HG03442 (cell line): ENCODE measurements at regions not wholly inside any gene's neighbourhood (a gene's known extent, or its start where the extent isn't known, plus 50 kb on each side); places are given as distances from the start of the nearest gene placed in this dataset.
"Not testable (repeated sequence)": the region's sequence is repeated elsewhere in the genome, so short reads cannot be mapped to it uniquely, and the experiment has no call there.

Source experiments
- ATAC-seq: cut with Tn5 transposase; IDR thresholded peaks from one replicate; pipeline ENCODE4 v1.9.1; 2021; ENCODE audit warnings: mild to moderate bottlenecking, moderate library complexity; ENCODE audit not compliant: unreplicated experiment

DNA sequence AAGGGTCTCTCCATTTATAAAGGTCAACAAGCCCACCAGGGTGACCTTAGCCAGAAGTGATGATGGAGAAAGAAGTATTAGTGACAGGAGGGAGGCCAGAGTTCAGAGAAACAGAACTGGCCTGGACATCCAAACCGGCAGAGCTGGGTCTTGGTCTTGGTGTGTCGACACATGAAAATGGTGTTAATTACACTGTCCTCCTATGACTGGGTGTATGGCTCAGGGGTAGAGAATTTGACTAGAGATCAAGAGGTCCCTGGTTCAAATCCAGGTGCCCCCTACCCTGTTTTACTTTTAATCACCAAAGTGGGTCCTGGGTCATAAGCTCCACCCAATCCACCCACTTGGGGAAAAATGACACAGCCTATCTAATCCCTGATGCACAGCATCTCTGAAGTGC lies 110.6 kb upstream of the ZNF746 start:
- no peak for ATAC-seq

DNA sequence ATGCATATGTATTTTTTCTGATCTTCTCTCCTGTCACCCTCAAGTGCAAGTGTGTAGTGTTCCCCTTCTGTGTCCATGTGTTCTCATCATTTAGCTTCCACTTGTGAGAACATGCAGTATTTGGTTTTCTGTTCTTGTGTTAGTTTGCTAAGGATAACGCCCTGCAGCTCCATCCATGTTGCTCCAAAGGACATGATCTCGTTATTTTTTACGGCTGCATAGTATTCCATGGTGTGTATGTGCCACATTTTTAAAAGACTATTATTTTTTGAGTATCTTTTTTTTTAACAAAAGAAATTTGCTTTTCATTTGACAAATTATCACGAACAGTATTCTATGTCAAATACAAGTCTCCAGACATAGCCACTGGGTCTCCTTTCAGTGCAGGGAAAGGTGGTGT lies 110.1 kb upstream of the ZNF746 start:
- ATAC-seq = no peak

DNA sequence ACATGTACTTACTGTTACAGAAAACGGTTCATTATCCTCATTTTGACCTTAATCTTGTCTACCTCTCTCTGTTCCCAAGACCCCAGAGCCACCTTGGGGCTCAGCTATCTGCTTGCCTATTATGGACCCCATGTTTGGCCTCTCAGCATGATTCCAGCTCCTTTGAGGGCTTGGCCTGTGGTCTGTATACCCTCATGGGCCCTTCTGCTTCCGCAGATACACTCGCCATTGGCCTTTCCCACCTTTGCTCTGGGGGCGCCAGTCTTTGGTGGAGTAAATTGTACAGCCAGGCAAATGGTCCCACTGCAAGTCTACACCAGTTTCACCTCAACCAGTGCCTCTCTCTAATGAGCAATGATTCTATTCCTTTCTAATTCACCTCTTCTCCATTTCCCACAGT lies 109.2 kb upstream of the ZNF746 start:
- ATAC-seq = no peak

DNA sequence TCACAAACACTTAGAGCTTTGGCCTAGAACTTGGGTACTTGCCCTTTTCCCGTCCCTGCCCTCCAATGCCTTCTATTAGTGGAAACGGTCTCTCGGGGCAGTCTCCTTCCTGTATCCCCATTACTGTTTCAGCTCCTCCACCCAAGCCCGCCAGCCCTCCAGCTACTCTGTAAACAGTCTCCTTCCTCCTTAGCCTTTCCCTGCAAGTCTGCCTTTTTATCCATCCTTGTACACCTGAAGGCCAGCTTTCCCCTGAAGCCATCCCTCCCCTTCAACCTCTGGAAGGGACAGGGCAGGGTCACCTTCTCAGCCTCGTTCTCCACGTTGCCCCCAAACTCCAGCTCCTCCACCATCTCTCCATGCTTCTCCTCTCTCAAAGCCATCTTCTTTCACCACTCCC lies 108.1 kb upstream of the ZNF746 start:
- no peak for ATAC-seq

DNA sequence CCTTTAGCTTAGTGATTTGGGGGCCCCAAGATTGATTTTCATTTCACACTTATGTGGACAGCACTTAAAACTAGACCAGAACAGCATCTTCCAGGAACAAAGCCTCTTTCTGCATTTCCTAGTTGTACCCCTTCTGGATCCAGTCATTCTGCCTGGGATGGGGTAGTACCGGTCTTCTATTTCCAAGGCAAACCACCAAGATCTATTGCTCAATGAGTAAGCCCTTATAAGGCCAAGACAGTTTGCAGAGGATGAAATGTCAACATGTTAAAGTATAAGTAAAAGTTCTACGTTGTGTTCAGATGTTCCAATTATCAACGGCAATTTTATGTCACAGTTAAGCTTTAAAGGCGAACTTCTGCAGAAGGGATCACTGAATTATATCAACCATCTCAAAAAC lies 106.9 kb upstream of the ZNF746 start:
- no peak for ATAC-seq

DNA sequence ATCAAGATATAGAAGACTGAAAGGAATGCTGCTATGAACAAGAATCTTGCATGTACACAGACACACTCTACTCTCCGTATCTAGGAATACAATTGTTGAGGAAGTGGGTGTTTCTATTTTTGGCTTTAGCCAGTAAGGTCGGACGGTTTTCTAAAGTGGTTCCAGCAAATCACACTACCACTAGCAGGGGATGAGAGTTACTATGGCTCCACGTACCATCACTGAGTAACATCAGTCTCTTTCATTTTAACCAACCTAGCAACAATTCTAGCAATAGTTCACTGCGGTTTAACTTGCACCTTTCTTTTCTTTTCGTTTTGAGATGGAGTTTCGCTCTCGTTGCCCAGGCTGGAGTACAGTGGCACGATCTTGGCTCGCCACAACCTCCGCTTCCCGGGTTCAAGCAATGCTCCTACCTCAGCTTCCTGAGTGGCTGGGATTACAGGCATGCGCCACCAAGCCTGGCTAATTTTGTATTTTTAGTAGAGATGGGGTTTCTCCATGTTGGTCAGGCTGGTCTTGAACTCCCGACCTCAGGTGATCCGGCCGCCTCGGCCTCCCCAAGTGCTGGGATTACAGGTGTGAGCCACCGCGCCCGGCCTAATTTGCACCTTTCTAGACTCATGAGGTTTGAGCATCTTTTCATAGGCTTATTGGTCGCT lies 103.2 kb upstream of the ZNF746 start:
- ATAC-seq = peak; percentile 96

DNA sequence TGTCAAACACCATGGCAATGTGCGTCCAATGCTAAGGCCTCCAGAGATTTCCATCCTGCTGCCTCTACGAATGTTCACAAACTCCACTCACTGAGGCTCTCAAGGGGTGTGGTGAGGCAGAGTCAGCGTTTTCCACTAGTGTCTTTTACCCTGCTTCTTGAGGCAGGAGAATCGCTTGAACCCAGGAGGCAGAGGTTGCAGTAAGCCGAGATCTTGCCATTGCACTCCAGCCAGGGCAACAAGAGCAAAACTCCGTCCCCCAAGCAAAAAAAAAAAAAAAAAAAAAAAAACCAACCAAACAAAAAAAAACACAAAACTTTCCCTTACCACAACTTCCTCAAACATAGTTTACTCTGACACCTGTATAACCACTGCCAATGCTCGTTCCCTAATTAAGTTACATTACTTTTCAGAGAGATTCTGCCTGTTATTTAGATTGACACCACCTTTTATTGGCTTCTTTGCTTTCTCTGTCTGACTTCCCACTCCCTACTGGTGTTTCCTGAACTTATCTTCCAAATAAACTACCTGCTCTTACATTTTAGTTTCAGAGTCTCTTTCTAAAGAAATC lies 102.1 kb upstream of the ZNF746 start:
- peak; percentile 26 for ATAC-seq

DNA sequence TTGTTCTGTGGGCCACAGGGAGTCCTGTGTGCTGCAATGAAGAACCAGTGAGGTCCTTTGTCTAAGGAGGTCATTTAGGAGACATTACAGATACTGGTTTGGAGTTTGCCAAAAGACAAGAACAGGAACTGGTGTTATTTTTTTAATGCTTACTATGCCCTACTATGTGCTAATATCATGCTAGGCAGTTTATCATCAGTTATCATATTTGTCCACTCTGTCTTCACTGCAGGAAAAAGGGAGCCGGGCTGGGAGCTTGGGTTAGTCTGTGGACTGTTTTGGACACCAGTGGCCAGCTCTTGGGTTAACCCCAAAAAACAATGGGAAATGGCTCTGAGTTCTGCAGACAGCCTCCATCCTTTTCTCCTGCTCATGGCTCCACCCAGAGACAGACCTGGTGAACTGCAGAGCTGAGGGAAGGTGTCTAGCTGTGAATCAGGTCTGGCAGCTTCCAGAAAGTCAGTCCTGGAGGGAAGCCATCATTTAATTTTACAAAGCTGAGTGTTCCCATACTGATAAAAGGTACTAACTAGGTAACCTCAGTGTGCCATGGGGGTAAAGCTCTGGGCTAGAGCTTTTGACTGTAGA lies 101.2 kb upstream of the ZNF746 start:
- ATAC-seq = peak; percentile 27

DNA sequence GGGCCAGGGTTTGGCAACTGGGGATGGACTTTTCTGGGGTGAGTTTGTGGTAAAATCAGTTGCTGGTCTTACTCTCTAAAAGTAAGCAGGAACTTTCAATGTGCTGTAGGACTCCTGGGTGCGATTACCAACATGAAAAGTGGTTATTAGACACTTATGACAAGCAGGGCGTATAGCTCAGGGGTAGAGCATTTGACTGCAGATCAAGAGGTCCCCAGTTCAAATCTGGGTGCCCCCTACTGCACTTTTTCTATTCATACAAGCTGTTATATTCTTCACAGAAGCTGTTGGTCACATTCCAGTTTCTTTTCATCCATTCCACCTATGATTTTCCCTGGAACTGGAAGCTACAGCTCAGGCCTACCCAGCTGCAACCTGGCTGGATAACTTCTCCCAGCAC lies 100.2 kb upstream of the ZNF746 start:
- ATAC-seq = not testable (repeated sequence)

DNA sequence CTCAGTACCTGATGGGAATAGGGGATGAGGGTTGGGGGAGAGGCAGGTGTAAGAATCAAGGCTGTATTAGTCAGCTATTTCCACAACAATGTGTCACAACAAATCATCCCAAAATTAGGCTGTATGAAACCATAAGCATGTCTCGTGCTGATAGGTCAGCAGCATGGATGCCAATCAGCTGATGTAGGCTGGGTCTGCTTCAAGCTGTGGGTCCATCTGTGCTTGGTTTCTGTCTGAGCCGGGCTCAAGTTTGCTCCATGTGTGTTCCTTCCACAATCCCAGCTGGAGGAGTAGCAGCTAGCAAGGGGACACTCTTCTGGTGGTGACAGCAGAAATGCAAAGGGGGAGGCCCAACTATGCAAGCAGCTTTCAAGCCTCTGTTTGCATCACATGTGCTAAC lies 97.9 kb upstream of the ZNF746 start:
- no peak for ATAC-seq

DNA sequence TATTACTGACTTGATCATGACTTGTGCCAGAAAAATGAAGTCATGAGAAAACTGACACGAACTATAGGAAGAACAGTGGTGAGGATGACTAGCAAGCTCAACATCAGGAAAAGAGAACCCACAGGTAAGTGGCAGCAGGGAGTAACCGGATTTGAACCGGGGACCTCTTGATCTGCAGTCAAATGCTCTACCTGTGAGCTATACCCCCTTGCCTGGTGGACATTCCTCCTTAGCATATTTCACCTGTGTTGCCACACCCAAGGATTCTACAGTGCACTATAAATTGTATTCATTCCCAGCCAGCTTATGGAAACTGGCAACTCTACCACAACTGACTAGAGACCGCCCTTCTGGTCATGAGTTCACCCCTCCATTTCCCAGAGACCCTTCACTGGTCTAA lies 97.5 kb upstream of the ZNF746 start:
- ATAC-seq = no peak

DNA sequence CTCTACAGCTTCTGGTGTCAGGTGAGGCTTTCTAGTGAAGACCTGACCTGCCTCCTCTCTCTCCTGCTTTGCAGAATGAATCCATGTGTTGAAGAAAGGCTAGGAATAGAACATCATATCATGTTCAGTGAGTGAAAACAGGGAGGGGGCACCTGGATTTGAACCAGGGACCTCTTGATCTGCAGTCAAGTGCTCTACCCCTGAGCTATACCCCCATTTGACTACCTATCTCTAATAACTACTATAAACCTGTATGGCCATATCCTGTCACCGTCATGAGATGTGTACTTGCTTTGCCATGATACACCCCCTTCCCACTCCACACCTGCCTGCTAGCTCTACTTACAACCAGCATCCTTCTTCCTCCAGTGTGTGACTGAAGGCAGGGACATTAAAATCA lies 91.3 kb upstream of the ZNF746 start:
- ATAC-seq = no peak

DNA sequence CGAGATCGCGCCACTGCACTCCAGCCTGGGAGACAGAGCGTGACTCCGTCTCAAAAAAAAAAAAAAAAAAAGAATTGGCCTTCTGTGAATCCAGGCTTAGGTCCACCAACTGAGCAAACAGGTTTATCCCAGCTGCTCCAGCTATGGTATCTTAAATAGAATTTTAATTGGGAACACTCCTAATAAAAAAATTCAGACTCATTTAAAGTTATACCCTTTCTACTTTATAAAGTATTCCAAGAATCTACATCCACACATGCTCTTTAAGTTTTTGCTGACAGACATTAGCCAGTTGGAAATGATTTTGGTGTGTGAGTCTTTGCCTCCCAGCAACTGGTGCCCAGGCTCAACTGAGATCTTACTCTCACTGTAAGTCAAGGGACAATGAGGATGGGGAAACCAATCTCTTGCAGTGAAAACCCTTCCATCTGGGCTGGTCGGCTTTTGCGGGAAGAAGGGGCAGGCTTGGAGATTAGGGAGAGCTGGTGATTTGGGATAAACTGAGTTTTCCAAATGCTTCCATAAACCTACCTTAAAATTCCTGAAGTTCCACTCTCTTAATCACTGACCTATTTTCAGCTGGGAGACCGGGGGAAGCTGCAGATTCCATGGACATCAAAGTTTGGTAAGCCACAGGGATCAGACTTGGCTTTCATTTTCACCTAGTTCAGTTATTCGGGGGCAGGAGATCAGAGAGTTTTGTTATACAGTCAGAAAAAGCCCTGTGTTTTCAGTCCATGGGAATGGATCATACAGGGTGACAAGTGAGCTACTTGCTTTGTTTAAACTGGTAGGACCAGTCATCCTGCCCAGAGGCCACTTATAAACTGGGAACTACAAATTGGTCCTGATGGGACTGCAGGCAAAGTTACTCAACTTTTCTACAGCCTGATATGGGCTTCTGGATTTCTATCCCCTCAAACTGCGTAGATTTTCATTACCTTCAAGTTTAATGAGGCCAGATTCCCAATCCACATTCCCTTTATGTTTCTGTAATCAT lies 89.3 kb upstream of the ZNF746 start:
- no peak for ATAC-seq

DNA sequence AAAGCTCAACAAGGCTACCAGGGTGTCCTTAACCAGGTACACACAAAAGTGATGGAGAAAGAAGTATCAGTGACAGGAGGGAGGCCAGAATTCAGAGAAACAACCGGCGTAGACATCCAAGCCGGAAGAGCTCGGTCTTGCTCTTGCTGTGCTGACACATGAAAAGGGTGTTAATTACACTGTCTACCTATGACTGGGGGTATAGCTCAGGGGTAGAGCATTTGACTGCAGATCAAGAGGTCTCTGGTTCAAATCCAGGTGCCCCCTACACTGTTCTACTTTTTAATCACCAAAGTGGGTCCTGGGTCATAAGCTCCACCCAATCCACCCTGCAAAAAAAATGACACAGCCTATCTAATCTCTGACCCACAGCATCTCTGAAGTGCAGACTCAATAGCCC lies 86.9 kb upstream of the ZNF746 start:
- ATAC-seq = no peak

DNA sequence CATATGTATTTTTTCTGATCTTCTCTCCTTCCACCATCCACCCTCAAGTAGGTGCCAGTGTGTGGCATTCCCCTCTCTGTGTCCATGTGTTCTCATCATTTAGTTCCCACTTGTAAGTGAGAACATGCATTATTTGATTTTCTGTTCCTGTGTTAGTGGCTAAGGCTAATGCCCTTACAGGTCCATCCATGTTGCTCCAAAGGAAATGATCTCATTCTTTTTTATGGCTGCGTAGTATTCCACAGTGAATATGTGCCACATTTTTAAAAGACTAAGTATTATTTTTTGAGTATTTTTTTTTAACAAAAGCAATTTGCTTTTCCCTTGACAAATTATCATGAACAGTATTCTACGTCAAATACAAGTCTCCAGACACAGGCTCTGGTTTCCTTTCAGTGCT lies 86.4 kb upstream of the ZNF746 start:
- no peak for ATAC-seq

DNA sequence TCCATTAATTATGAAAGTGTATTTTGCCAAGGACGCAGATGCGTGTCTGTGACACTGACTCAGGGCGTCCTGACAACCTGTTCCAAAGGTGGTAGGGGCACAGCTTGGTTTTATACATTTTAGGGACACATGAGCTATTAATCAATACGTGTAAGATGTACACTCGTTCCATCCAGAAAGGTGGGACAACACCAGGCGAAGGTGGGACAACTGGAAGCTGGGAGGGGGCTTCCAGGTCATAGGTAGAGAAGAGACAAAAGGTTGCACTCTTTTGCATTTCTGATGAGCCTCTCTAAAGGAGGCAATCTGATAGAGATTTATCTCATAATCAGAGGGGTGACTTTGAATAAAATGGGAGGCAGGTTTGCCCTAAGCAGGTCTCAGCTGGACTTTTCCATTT lies 82.7 kb upstream of the ZNF746 start:
- no peak for ATAC-seq

DNA sequence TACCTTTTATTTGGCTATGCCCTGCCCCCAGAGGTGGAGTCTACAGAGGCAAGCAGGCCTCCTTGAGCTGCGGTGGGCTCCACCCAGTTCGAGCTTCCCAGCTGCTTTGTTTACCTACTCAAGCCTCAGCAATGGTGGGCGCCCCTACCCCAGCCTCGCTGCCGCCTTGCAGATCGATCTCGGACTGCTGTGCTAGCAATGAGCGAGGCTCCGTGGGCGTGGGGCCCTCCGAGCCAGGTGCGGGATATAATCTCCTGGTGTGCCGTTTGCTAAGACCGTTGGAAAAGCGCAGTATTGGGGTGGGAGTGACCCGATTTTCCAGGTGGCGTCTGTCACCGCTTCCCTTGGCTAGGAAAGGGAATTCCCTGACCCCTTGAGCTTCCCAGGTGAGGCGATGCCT lies 81.8 kb upstream of the ZNF746 start:
- not testable (repeated sequence) for ATAC-seq

DNA sequence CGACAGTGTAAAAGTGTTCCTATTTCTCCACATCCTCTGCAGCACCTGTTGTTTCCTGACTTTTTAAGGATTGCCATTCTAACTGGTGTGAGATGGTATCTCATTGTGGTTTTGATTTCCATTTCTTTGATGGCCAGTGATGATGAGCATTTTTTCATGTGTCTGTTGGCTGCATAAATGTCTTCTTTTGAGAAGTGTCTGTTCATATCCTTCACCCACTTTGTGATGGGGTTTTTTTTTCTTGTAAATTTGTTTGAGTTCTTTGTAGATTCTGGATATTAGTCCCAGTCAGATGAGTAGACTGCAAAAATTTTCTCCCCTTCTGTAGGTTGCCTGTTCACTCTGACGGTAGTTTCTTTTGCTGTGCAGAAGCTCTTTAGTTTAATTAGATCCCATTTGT lies 76.8 kb upstream of the ZNF746 start:
- not testable (repeated sequence) for ATAC-seq

DNA sequence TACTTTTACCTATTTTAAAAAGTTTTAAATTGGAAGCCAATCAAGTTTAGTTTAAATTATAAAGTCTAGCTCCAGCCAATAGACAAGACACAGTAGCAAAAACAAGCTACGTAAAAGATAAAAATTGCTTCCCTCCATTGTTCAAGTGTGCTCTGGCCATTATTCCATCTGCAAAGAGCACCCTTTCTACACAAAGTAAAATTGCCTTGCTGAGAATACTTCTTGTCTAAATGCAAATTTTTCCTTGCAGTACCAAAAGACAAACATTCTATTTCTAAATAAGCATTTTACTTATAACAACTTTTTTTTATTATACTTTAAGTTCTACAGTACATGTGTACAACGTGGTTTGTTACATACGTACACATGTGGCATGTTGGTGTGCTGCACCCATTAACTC lies 75.9 kb upstream of the ZNF746 start:
- no peak for ATAC-seq

DNA sequence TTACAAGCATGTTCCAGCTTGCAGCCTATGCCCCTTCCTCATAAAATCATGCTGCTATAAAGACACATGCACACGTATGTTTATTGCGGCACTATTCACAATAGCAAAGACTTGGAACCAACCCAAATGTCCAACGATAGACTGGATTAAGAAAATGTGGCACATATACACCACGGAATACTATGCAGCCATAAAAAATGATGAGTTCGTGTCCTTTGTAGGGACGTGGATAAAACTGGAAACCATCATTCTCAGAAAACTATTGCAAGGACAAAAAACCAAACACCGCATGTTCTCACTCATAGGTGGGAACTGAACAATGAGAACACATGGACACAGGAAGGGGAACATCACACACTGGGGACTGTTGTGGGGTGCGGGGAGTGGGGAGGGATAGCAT lies 75.3 kb upstream of the ZNF746 start:
- ATAC-seq = not testable (repeated sequence)

DNA sequence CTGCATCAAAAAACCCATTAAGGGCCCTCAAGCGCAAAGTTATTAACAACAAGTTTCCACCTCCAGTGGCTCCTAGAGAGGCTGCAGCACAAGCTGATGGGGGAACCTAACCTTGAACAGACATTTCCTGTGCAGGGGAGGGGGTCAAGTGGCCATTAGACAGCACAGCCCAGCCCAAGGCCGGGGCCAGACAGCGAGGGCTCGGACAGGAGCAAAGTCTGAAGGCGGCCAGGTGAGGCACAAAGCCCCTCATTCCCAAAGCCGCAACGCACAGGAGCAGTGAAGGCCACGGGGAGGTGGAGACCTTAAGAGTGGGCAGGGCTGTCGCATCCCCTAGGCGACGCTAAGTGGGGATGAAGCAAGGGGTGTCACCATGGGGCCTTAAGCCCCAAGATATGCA lies 73.2 kb upstream of the ZNF746 start:
- no peak for ATAC-seq
